ENCODE measurements at regions not wholly inside any gene's neighbourhood (a gene's known extent, or its start where the extent isn't known, plus 50 kb on each side); places are given as distances from the start of the nearest gene placed in this dataset.

GRCh38 chr1:238343852-238344251 lies 453.1 kb upstream of the ZP4 start:
- TF ChIP-seq CTCF (IDR thresholded peaks at IDR 0.05) (no peak), EZH2 (IDR thresholded peaks at IDR 0.05; ENCODE audit: borderline replicate concordance, insufficient read depth, low read depth, low read length, poor library complexity, severe bottlenecking) (no peak)

All from B cell (primary cell).